ENCODE measurements at regions not wholly inside any gene's neighbourhood (a gene's known extent, or its start where the extent isn't known, plus 50 kb on each side); places are given as distances from the start of the nearest gene placed in this dataset.

DNA sequence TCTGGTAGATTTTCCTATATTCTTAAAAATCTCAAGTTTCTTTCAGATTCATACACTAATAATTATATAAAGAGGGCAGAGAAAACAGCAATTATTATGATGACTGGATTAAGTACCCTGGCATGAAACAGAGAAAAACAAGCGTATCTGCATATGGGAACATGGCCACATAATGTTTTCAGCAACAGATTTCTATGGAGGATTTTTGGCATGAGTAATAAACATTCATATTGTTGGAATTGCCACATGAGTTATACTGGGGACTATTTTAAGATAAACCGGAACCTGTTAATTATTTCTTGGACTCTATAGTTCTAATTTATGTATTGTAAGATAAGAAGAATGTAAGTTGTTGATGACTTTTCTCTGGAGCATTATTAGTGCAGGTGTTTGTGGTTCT, 112.7 kb downstream of the OXSM start:
- FAIRE-seq = no peak
- POLR2A ChIA-PET = no interaction called here
- no peaks in the 10 kb centered on the region for H3K9me1 ChIP-seq (replicated peaks; ENCODE audit: control insufficient read depth, extremely low read depth, insufficient read depth, low read length)
- H3K27me3 ChIP-seq (ENCODE audit: control insufficient read depth in 2 of 2, insufficient read depth in 2 of 2, low read length in 2 of 2) = no peaks in the 10 kb centered on the region
- H3K36me3 ChIP-seq (ENCODE audit: control insufficient read depth in 2 of 2, extremely low read depth in 1 of 2, insufficient read depth in 2 of 2, low read length in 2 of 2) = no peaks in the 10 kb centered on the region
- H3K4me2 ChIP-seq (ENCODE audit: insufficient read depth, low read length) = no peak overlapping the region
- no peak for DNase-seq (ENCODE audit: low read depth, low spot score)
- CTCF ChIA-PET = no interaction called here
- dilution Hi-C loops (cut with MboI; ENCODE audit: extremely low pct_ligation_motif_present, low sequenced_read_pairs) = no loop called here
- no peaks in the 10 kb centered on the region for H3K79me2 ChIP-seq (ENCODE audit: control insufficient read depth, insufficient read depth, low read length)
- no peak overlapping the region for H2AFZ ChIP-seq (ENCODE audit: low read depth, low read length)
- H3K9me3 ChIP-seq (replicated peaks; ENCODE audit: control insufficient read depth, insufficient read depth, low read length) = no peaks in the 10 kb centered on the region
- H3K4me3 ChIP-seq (replicated peaks in 1 of 3; ENCODE audit: insufficient read depth in 1 of 3, low read depth in 1 of 3, low read length in 3 of 3) = no peak overlapping the region
- TF ChIP-seq JUN (IDR thresholded peaks at IDR 0.05; ENCODE audit: borderline replicate concordance, insufficient read depth, insufficient read length, low read depth) = no peak
- no peak for TF ChIP-seq FOS (IDR thresholded peaks at IDR 0.05; ENCODE audit: borderline replicate concordance, insufficient read depth, low read length)
- TF ChIP-seq, protein P1, sequence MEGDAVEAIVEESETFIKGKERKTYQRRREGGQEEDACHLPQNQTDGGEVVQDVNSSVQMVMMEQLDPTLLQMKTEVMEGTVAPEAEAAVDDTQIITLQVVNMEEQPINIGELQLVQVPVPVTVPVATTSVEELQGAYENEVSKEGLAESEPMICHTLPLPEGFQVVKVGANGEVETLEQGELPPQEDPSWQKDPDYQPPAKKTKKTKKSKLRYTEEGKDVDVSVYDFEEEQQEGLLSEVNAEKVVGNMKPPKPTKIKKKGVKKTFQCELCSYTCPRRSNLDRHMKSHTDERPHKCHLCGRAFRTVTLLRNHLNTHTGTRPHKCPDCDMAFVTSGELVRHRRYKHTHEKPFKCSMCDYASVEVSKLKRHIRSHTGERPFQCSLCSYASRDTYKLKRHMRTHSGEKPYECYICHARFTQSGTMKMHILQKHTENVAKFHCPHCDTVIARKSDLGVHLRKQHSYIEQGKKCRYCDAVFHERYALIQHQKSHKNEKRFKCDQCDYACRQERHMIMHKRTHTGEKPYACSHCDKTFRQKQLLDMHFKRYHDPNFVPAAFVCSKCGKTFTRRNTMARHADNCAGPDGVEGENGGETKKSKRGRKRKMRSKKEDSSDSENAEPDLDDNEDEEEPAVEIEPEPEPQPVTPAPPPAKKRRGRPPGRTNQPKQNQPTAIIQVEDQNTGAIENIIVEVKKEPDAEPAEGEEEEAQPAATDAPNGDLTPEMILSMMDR (IDR thresholded peaks at IDR 0.05; ENCODE audit: extremely low read depth in 1 of 2, insufficient read depth in 1 of 2, low read depth in 1 of 2, low read length in 2 of 2) = no peak
- no peak for TF ChIP-seq GATA2 (IDR thresholded peaks at IDR 0.05; ENCODE audit: insufficient read depth, insufficient read length, low read depth, low read length)
- TF ChIP-seq MYC (IDR thresholded peaks at IDR 0.05; ENCODE audit: low read depth, low read length) = no peak
- no peak for TF ChIP-seq POLR2AphosphoS5 (IDR thresholded peaks at IDR 0.05; ENCODE audit: insufficient read depth, low read depth, low read length)
- BruUV-seq (replicated peaks) = no TSS peak
- H4K20me1 ChIP-seq (replicated peaks; ENCODE audit: control insufficient read depth, extremely low read depth, insufficient read depth, low read length) = no peaks in the 10 kb centered on the region
- intact Hi-C loops (cut with micrococcal nuclease) = no loop called here
- H3K4me1 ChIP-seq (ENCODE audit: control insufficient read depth, extremely low read depth, insufficient read depth, low read length) = no peaks in the 10 kb centered on the region
- H3K9ac ChIP-seq (replicated peaks; ENCODE audit: extremely low read depth, insufficient read depth, low read length) = no peak overlapping the region
- H3K27ac ChIP-seq (ENCODE audit: insufficient read depth, low read depth, low read length) = no peak overlapping the region

Measured in endothelial cell of umbilical vein (primary cell).